ENCODE measurements at regions not wholly inside any gene's neighbourhood (a gene's known extent, or its start where the extent isn't known, plus 50 kb on each side); places are given as distances from the start of the nearest gene placed in this dataset.

- TF ChIP-seq FOXA1 (IDR thresholded peaks at IDR 0.05) (no peak), ZBTB33 (IDR thresholded peaks at IDR 0.05) (no peak), YY1 (IDR thresholded peaks at IDR 0.05) (no peak), GABPA (IDR thresholded peaks at IDR 0.05 in 1 of 2, conservative IDR thresholded peaks at IDR 0.05 in 1 of 2) (no peak), SP1 (IDR thresholded peaks at IDR 0.05) (no peak), REST (IDR thresholded peaks at IDR 0.05) (no peak), FOXA2 (IDR thresholded peaks at IDR 0.05) (no peak), RXRA (IDR thresholded peaks at IDR 0.05) (no peak), RAD21 (IDR thresholded peaks at IDR 0.05) (no peak), ATF3 (IDR thresholded peaks at IDR 0.05) (no peak)
- TF ChIP-seq, protein P1, sequence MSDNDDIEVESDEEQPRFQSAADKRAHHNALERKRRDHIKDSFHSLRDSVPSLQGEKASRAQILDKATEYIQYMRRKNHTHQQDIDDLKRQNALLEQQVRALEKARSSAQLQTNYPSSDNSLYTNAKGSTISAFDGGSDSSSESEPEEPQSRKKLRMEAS (IDR thresholded peaks at IDR 0.05) = no peak
- Histone ChIP-seq H3K36me3 (ENCODE audit: control insufficient read depth in 4 of 4, insufficient read depth in 3 of 4, low read depth in 1 of 4, low read length in 3 of 4) (no peaks in the 10 kb centered on the region), H3K27me3 (ENCODE audit: control insufficient read depth in 4 of 4, insufficient read depth in 4 of 4, low read length in 3 of 4) (no peaks in the 10 kb centered on the region), H3K4me3 (ENCODE audit: low read depth in 1 of 3, low read length in 3 of 3) (no peak overlapping the region), H3K9me3 (ENCODE audit: control insufficient read depth in 4 of 4, low read length in 3 of 4) (no peaks in the 10 kb centered on the region), H3K27ac (ENCODE audit: low read depth in 1 of 2, low read length in 2 of 2) (no peak overlapping the region), H3K4me1 (ENCODE audit: control insufficient read depth in 4 of 4, insufficient read depth in 4 of 4, low read length in 3 of 4) (no peaks in the 10 kb centered on the region), H3K9ac (ENCODE audit: low read depth in 1 of 2, low read length in 2 of 2) (no peak overlapping the region)
- 90% methylated on average over 7 of the region's 7 CpGs for WGBS
- no peak for DNase-seq (ENCODE audit: low spot score)
Measured at GRCh38 chr2:128792476-128793054, 473.9 kb upstream of the HS6ST1 start.

GRCh38 chr2:128793404-128793803 is 474.7 kb upstream of the HS6ST1 start:
- 62% methylated on average over 6 of the region's 6 CpGs for WGBS
- no peak overlapping the region for H3K4me3 ChIP-seq (ENCODE audit: low read depth in 1 of 3, low read length in 3 of 3)
- no peak for DNase-seq (ENCODE audit: low spot score)
- H3K27ac ChIP-seq (ENCODE audit: low read depth in 1 of 2, low read length in 2 of 2) = no peak overlapping the region
- H3K9ac ChIP-seq (ENCODE audit: low read depth in 1 of 2, low read length in 2 of 2) = no peak overlapping the region
- no peak for TF ChIP-seq FOXA2 (IDR thresholded peaks at IDR 0.05)
- no peak for TF ChIP-seq RAD21 (IDR thresholded peaks at IDR 0.05)
- TF ChIP-seq CTCF (IDR thresholded peaks at IDR 0.05; ENCODE audit: low read depth, low read length, missing input control) = no peak
- no peak for TF ChIP-seq ATF3 (IDR thresholded peaks at IDR 0.05)
- no peak for TF ChIP-seq SP1 (IDR thresholded peaks at IDR 0.05)
- no peak for TF ChIP-seq ZBTB33 (IDR thresholded peaks at IDR 0.05)
- TF ChIP-seq NR2F2 (IDR thresholded peaks at IDR 0.05) = no peak
- TF ChIP-seq, protein P1 (IDR thresholded peaks at IDR 0.05) = no peak
- no peak for TF ChIP-seq HNF4A (conservative IDR thresholded peaks at IDR 0.05)
- no peaks in the 10 kb centered on the region for H3K27me3 ChIP-seq (ENCODE audit: control insufficient read depth in 4 of 4, insufficient read depth in 4 of 4, low read length in 3 of 4)
- no peaks in the 10 kb centered on the region for H3K4me1 ChIP-seq (ENCODE audit: control insufficient read depth in 4 of 4, insufficient read depth in 4 of 4, low read length in 3 of 4)
- H3K36me3 ChIP-seq (ENCODE audit: control insufficient read depth in 4 of 4, insufficient read depth in 3 of 4, low read depth in 1 of 4, low read length in 3 of 4) = no peaks in the 10 kb centered on the region
- no peaks in the 10 kb centered on the region for H3K9me3 ChIP-seq (ENCODE audit: control insufficient read depth in 4 of 4, low read length in 3 of 4)

Data from liver (tissue), 8 donors.